GM13976 (cell line): ENCODE measurements at regions not wholly inside any gene's neighbourhood (a gene's known extent, or its start where the extent isn't known, plus 50 kb on each side); places are given as distances from the start of the nearest gene placed in this dataset.

Experiments
- DNase-seq: peaks from one replicate; pipeline ENCODE4 v3.0.0; 2012; ENCODE audit warnings: low spot score
- CTCF ChIP-seq: IDR thresholded peaks from 2 replicates; pipeline ENCODE4 v1.5.1; 2012; ENCODE audit warnings: borderline replicate concordance, mild to moderate bottlenecking; ENCODE audit not compliant: insufficient read depth; ENCODE audit errors: extremely low read depth, missing control alignments, control extremely low read depth
- in situ Hi-C: fragments of 300-500 bp; cut with MboI; formaldehyde crosslinking; loops from one replicate; pipeline ENCODE4 v1.12.0; 2022; ENCODE audit warnings: low sequenced_read_pairs, mixed read lengths, inconsistent platforms; ENCODE audit not compliant: unreplicated experiment

- TF ChIP-seq CTCF: no peak
- DNase-seq: no peak
- in situ Hi-C loops: no loop called here
Observed at GRCh38 chr21:25408666-25409065, 198.6 kb downstream of the MRPL39 start.

- in situ Hi-C loops: no loop called here
- TF ChIP-seq CTCF: no peak
Observed at GRCh38 chr21:25406887-25407579, 200.2 kb downstream of the MRPL39 start.

GRCh38 chr21:25405984-25406383 lies 201.3 kb downstream of the MRPL39 start:
- TF ChIP-seq CTCF: no peak
- in situ Hi-C loops: no loop called here
- DNase-seq: no peak

More at GRCh38 chr21:25406887-25407579, 200.2 kb downstream of the MRPL39 start:
- no peak for DNase-seq

GRCh38 chr21:25402134-25402961 lies 204.9 kb downstream of the MRPL39 start:
- in situ Hi-C loops: no loop called here
- TF ChIP-seq CTCF: no peak
- DNase-seq: no peak

- DNase-seq: no peak
- no peak for TF ChIP-seq CTCF
- in situ Hi-C loops: no loop called here
Observed at GRCh38 chr21:25400427-25400826, 206.9 kb downstream of the MRPL39 start.

- in situ Hi-C loops: loop anchor here (25.0 kb wide), 1 partner anchor 511 kb away; no protein-coding TSS in a partner anchor
- no peak for DNase-seq
- TF ChIP-seq CTCF: no peak
Observed at GRCh38 chr21:25398630-25399029, 208.7 kb downstream of the MRPL39 start.
